Endothelial cell (in vitro differentiated cells): ENCODE measurements at regions not wholly inside any gene's neighbourhood (a gene's known extent, or its start where the extent isn't known, plus 50 kb on each side); places are given as distances from the start of the nearest gene placed in this dataset.
"Not testable (repeated sequence)": the region's sequence is repeated elsewhere in the genome, so short reads cannot be mapped to it uniquely, and the experiment has no call there.

Experiments used
- DNase-seq: peaks from one replicate; pipeline ENCODE4 v3.0.0; 2021; ENCODE audit warnings: low spot score
- H3K27ac Mint-ChIP-seq: one replicate; pipeline ENCODE4 v1.8.0; 2021; ENCODE audit warnings: mixed read lengths, inconsistent platforms; ENCODE audit not compliant: unreplicated experiment
- H3K27me3 Mint-ChIP-seq: one replicate; pipeline ENCODE4 v1.8.0; 2021; ENCODE audit warnings: mild to moderate bottlenecking, moderate library complexity, mixed read lengths, inconsistent platforms; ENCODE audit not compliant: unreplicated experiment
- H3K36me3 Mint-ChIP-seq: one replicate; pipeline ENCODE4 v1.8.0; 2021; ENCODE audit warnings: mild to moderate bottlenecking, low read depth, mixed read lengths, inconsistent platforms; ENCODE audit not compliant: unreplicated experiment
- H3K4me1 Mint-ChIP-seq: one replicate; pipeline ENCODE4 v1.8.0; 2021; ENCODE audit warnings: mild to moderate bottlenecking, mixed read lengths, inconsistent platforms; ENCODE audit not compliant: unreplicated experiment
- H3K4me3 Mint-ChIP-seq: one replicate; pipeline ENCODE4 v1.8.0; 2021; ENCODE audit warnings: mild to moderate bottlenecking, mixed read lengths, inconsistent platforms; ENCODE audit not compliant: unreplicated experiment
- H3K9me3 Mint-ChIP-seq: one replicate; pipeline ENCODE4 v1.8.0; 2021; ENCODE audit warnings: mixed read lengths, inconsistent platforms; ENCODE audit not compliant: unreplicated experiment
- TF ChIP-seq, protein P1 (sequence below): fragments of 200-600 bp; sonication (generic); IDR thresholded peaks from one replicate; pipeline ENCODE4 v1.5.0; 2021; ENCODE audit warnings: antibody characterized with exemption; ENCODE audit not compliant: unreplicated experiment

DNA sequence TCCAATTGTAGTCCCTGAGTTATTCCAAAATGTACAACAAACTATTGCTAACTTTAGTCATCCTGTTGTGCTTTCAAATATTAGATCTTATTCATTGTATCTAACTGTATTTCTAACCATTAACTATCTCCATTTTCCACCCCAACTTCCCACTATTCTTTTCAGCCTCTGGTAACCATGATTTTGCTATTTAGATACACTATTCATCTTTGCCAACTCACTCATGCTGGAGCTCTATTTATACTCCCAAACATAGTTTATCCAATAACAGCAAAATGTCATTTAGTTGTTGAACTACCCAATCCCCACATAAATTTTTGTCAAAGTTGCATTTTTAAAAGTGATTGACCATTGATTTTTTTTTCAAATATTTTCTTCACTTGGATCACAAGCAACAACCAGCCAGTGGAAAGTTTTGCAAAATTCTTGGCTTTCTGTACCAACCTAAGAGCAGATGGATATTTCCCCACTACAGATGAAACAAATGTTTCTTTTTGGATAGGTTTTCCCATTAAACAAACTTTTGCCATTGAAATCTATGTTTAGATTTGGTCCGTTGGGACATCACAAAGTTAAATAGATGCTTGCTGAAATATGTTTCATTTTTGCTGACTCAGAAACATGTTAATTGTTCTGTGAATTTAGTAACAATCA lies 866.0 kb downstream of the LTN1 start:
- Mint-ChIP-seq H3K9me3 (peaks cover 6% of the 10 kb centered on the region), H3K27me3 (no peaks in the 10 kb centered on the region), H3K4me1 (no peaks in the 10 kb centered on the region), H3K27ac (no peak overlapping the region), H3K36me3 (peaks cover under 1% of the 10 kb centered on the region), H3K4me3 (no peak overlapping the region)
- no peak for DNase-seq
- TF ChIP-seq, protein P1, sequence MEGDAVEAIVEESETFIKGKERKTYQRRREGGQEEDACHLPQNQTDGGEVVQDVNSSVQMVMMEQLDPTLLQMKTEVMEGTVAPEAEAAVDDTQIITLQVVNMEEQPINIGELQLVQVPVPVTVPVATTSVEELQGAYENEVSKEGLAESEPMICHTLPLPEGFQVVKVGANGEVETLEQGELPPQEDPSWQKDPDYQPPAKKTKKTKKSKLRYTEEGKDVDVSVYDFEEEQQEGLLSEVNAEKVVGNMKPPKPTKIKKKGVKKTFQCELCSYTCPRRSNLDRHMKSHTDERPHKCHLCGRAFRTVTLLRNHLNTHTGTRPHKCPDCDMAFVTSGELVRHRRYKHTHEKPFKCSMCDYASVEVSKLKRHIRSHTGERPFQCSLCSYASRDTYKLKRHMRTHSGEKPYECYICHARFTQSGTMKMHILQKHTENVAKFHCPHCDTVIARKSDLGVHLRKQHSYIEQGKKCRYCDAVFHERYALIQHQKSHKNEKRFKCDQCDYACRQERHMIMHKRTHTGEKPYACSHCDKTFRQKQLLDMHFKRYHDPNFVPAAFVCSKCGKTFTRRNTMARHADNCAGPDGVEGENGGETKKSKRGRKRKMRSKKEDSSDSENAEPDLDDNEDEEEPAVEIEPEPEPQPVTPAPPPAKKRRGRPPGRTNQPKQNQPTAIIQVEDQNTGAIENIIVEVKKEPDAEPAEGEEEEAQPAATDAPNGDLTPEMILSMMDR, result no peak

DNA sequence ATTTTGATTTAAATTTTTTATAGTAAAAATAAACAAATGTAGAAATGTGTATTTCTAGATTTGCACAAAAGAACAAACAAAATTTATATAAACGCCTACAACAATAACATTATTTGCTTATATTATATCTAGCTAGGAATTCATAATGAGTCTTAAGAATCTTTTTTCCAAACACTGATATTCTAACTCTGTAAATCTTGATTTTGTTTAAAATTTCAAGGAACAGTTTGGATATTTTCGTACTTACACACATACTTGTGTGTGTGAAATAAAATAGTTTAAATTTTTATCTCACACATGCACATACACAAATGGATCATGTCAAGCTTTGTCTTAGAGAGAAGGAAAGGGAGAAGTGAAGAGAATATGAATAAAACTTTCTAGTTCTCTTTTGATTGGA lies 868.1 kb downstream of the LTN1 start:
- Mint-ChIP-seq H3K4me1 (no peaks in the 10 kb centered on the region), H3K27ac (no peak overlapping the region), H3K9me3 (no peaks in the 10 kb centered on the region), H3K4me3 (no peak overlapping the region), H3K27me3 (no peaks in the 10 kb centered on the region), H3K36me3 (no peaks in the 10 kb centered on the region)
- no peak for DNase-seq
- TF ChIP-seq, protein P1, result no peak

DNA sequence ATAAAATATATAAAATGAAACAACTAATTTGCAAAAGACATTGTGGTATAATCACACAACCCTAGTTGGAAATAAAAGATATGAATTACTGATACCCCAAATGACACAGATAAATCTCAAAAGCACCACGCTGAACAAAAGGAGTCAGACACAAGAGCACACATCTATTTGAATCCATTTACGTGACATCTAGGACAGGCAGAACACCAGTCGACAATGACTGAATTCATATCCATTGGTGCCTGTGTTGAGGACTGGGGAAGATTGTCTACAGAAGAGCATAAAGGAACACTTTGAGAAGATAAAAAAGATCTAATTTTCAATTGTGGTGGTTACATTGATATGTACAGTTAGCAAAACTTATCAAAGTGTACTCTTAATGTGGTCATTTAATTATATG lies 874.1 kb downstream of the LTN1 start:
- no peaks in the 10 kb centered on the region for H3K27me3 Mint-ChIP-seq
- H3K4me3 Mint-ChIP-seq, result no peak overlapping the region
- no peak for DNase-seq
- H3K9me3 Mint-ChIP-seq, result no peaks in the 10 kb centered on the region
- TF ChIP-seq, protein P1, result no peak
- no peaks in the 10 kb centered on the region for H3K36me3 Mint-ChIP-seq
- H3K4me1 Mint-ChIP-seq, result no peaks in the 10 kb centered on the region
- H3K27ac Mint-ChIP-seq, result no peak overlapping the region

DNA sequence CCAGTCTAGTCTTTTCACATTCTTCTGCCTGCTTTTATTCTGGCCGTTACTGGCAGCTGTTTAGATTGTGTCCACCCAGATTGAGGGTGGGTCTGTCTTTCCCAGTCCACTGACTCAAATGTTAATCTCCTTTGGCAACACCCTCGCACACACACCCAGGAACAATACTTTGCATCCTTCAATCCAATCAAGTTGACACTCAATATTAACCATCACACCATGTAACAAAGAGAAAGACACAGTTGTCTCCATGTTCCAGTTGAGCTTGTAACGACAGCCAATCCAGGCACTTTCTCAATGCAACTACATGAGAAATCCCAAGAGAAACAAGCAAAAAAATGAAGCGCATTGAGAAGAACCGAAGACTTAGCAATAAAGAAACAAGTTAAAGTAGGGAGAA lies 877.7 kb downstream of the LTN1 start:
- not testable (repeated sequence) for H3K9me3 Mint-ChIP-seq, H3K27ac Mint-ChIP-seq, H3K4me1 Mint-ChIP-seq, H3K27me3 Mint-ChIP-seq, H3K36me3 Mint-ChIP-seq, H3K4me3 Mint-ChIP-seq, DNase-seq

DNA sequence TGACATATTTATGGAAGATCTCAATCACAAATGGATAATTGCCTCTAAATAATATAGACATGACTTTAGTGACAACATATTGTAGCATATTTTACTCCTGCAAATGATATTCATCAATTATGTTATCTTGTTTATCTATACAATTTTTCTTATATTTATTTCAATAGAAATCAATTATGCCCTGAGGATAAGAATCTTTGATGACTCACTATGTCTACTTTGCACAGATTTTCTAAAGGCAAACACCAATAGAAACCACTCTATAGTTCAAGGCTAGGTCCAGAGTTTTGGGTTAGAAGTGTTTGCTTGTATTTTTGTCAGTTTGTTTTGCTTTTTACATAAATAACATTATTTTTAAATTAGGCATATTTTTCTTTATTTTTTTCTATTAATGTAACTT lies 879.0 kb downstream of the LTN1 start:
- Mint-ChIP-seq H3K27me3 (no peaks in the 10 kb centered on the region), H3K9me3 (no peaks in the 10 kb centered on the region)

More for the DNA sequence above, 879.0 kb downstream of the LTN1 start:
- no peak for DNase-seq
- peaks cover 8% of the 10 kb centered on the region for H3K4me1 Mint-ChIP-seq
- H3K27ac Mint-ChIP-seq, result no peak overlapping the region
- TF ChIP-seq, protein P1, result no peak
- no peak overlapping the region for H3K4me3 Mint-ChIP-seq
- H3K36me3 Mint-ChIP-seq, result no peaks in the 10 kb centered on the region
